BLaER1 (cell line): ENCODE measurements at regions not wholly inside any gene's neighbourhood (a gene's known extent, or its start where the extent isn't known, plus 50 kb on each side); places are given as distances from the start of the nearest gene placed in this dataset.
A peak's percentile ranks its signal among the peaks of the same experiment; 100 is the strongest.

ENCODE experiments used
- H3K27ac ChIP-seq: shearing (Covaris generic); formaldehyde crosslinking; 2 replicates; pipeline ENCODE4 v1.8.1; 2022
- H3K27me3 ChIP-seq: shearing (Covaris generic); formaldehyde crosslinking; 2 replicates; pipeline ENCODE4 v1.8.1; 2022
- H3K36me3 ChIP-seq: shearing (Covaris generic); formaldehyde crosslinking; 2 replicates; pipeline ENCODE4 v1.8.1; 2022
- H3K4me1 ChIP-seq: shearing (Covaris generic); formaldehyde crosslinking; 2 replicates; pipeline ENCODE4 v1.8.1; 2022
- H3K4me2 ChIP-seq: shearing (Covaris generic); formaldehyde crosslinking; 2 replicates; pipeline ENCODE4 v1.8.1; 2022
- H3K4me3 ChIP-seq: shearing (Covaris generic); formaldehyde crosslinking; 2 replicates; pipeline ENCODE4 v1.8.1; 2022
- H3K9ac ChIP-seq: shearing (Covaris generic); formaldehyde crosslinking; 2 replicates; pipeline ENCODE4 v1.8.1; 2022
- H3K9me3 ChIP-seq: shearing (Covaris generic); formaldehyde crosslinking; 2 replicates; pipeline ENCODE4 v1.8.1; 2022
- H4K20me1 ChIP-seq: shearing (Covaris generic); formaldehyde crosslinking; 2 replicates; pipeline ENCODE4 v1.8.1; 2022
- Cebpa-rat ChIP-seq: shearing (Covaris generic); IDR thresholded peaks from 2 replicates; pipeline ENCODE4 v1.8.1; 2022

- Histone ChIP-seq H3K9ac (no peak overlapping the region), H3K4me1 (peaks cover 6% of the 10 kb centered on the region; the same call in 1 of the 2 replicates), H3K36me3 (no peaks in the 10 kb centered on the region), H3K9me3 (peaks cover 17% of the 10 kb centered on the region), H3K27ac (no peak overlapping the region), H3K4me2 (no peak overlapping the region), H3K27me3 (no peaks in the 10 kb centered on the region), H4K20me1 (no peaks in the 10 kb centered on the region), H3K4me3 (no peak overlapping the region)
- TF ChIP-seq Cebpa-rat: no peak
Measured at GRCh38 chr20:40339661-40340449, 349.2 kb downstream of the MAFB start.

DNA sequence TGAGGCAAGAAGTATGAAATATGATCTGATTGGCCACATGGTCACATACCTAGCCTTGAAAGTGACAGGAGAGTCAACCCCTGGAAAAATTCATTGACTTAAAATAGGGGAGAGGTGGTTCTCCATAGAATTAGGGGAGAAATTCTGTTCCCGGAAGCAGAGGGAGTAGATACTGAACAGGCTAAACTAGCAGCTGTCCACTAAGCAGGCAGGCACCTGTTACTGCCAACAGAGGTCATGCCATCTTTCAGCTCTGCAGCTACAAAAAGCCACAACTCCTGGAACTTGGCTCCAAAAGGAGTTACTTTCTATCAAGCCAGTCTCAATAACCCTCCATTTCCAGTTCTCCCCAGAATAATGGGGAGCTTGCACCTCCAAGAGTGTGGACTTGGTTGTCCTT is 352.5 kb downstream of the MAFB start:
- H3K4me3 ChIP-seq: no peak overlapping the region
- H3K9ac ChIP-seq: no peak overlapping the region
- H3K4me2 ChIP-seq: no peak overlapping the region
- no peaks in the 10 kb centered on the region for H3K36me3 ChIP-seq
- H3K4me1 ChIP-seq: peaks cover 6% of the 10 kb centered on the region; the same call in 1 of the 2 replicates
- no peaks in the 10 kb centered on the region for H3K27me3 ChIP-seq
- no peak for TF ChIP-seq Cebpa-rat
- no peaks in the 10 kb centered on the region for H4K20me1 ChIP-seq
- H3K27ac ChIP-seq: no peak overlapping the region
- no peaks in the 10 kb centered on the region for H3K9me3 ChIP-seq

DNA sequence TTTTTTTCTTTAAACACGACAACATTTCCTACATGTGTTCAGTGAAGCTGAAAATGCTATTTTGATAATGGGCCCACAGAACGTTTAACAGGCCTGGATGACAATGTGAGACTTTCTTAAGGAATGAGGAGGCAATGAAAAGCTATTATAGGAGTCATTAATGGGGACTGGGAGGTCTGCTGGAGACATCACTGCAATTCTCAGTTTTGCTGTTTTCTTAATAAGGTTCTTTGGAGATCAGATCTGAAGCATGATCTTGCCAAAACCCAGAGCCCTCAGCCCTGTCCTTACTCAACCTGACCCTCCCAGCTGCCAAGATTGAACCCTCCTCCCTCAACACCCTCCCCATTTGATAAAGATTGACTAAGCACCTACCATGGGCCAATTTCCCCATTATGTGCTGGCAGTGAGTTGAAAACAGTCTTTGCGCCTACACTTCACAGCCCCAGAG is 353.1 kb downstream of the MAFB start:
- H3K4me1 ChIP-seq: peaks cover 6% of the 10 kb centered on the region; the same call in 1 of the 2 replicates
- no peak overlapping the region for H3K9ac ChIP-seq
- no peaks in the 10 kb centered on the region for H3K27me3 ChIP-seq
- H3K27ac ChIP-seq: no peak overlapping the region
- no peak overlapping the region for H3K4me2 ChIP-seq
- no peaks in the 10 kb centered on the region for H4K20me1 ChIP-seq
- H3K4me3 ChIP-seq: no peak overlapping the region
- no peak for TF ChIP-seq Cebpa-rat
- no peaks in the 10 kb centered on the region for H3K9me3 ChIP-seq
- H3K36me3 ChIP-seq: no peaks in the 10 kb centered on the region

DNA sequence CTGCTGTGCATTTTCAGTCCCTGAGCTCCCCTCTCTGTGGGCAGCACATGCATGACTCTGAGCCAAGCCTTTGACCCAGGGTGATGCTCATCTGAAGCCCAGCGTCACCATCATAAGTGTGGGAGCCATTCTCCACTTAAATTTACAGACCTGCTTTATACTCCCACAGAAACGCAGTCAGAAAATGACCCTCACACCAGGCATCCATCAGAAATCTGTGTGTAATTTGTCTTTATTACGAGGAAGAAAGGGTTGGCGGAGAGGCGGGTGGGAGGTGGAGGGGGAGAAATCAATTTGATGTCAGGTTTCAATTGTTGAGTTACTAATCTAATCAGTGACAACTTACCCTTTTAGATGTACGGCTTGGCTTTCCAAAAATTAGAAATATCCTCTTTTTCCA is 353.6 kb downstream of the MAFB start:
- Histone ChIP-seq H3K27me3 (no peaks in the 10 kb centered on the region), H3K4me2 (no peak overlapping the region), H3K4me1 (peaks cover 6% of the 10 kb centered on the region; the same call in 1 of the 2 replicates), H4K20me1 (no peaks in the 10 kb centered on the region), H3K9me3 (no peaks in the 10 kb centered on the region), H3K36me3 (no peaks in the 10 kb centered on the region), H3K4me3 (no peak overlapping the region), H3K9ac (no peak overlapping the region), H3K27ac (no peak overlapping the region)
- TF ChIP-seq Cebpa-rat: no peak

GRCh38 chr20:40333591-40333990 is 355.4 kb downstream of the MAFB start:
- no peaks in the 10 kb centered on the region for H4K20me1 ChIP-seq
- no peaks in the 10 kb centered on the region for H3K9me3 ChIP-seq
- no peak overlapping the region for H3K27ac ChIP-seq
- no peak overlapping the region for H3K4me2 ChIP-seq
- H3K9ac ChIP-seq: no peak overlapping the region
- peaks cover 6% of the 10 kb centered on the region; the same call in 1 of the 2 replicates for H3K4me1 ChIP-seq
- no peak for TF ChIP-seq Cebpa-rat
- H3K36me3 ChIP-seq: no peaks in the 10 kb centered on the region
- H3K27me3 ChIP-seq: no peaks in the 10 kb centered on the region
- H3K4me3 ChIP-seq: no peak overlapping the region

DNA sequence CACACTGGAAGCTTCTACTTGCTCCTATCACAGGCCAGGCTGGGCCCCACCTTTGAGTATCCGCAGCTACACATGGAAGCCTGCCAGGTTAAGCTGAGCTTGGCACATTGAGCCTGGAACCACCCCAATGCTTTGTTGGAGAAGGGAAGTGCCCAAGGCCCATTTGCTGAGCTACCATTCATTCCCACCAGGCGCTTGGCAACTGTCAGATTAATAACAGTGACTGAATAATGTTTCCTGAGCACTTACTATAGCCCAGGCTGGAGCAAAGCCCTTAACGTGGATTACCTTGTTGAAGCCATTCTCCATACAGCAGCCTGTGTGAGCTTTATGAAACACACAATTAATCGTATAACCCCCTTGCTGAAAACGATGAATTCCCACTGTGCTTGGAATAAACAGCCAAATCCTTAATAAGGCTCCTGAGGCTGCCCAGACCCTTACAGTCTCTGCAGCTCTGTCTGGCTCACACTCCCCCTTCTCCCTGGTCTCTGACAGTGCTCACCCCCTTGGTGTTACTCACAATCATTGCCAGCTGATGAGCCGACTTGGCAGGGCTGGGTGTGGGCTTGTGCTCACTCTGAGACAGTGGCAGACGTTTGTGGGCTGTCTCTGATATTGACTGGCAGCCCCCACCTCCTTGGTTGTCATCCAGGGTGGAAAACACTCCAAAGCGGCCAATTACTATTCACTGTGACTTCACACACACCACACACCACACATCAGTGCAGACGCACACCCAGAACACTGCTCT is 357.1 kb downstream of the MAFB start:
- no peak for TF ChIP-seq Cebpa-rat
- Histone ChIP-seq H3K9ac (no peak overlapping the region), H3K27me3 (no peaks in the 10 kb centered on the region), H4K20me1 (no peaks in the 10 kb centered on the region), H3K4me3 (no peak overlapping the region), H3K9me3 (no peaks in the 10 kb centered on the region), H3K36me3 (no peaks in the 10 kb centered on the region), H3K27ac (no peak overlapping the region), H3K4me1 (peaks cover 6% of the 10 kb centered on the region; the same call in 1 of the 2 replicates), H3K4me2 (no peak overlapping the region)

DNA sequence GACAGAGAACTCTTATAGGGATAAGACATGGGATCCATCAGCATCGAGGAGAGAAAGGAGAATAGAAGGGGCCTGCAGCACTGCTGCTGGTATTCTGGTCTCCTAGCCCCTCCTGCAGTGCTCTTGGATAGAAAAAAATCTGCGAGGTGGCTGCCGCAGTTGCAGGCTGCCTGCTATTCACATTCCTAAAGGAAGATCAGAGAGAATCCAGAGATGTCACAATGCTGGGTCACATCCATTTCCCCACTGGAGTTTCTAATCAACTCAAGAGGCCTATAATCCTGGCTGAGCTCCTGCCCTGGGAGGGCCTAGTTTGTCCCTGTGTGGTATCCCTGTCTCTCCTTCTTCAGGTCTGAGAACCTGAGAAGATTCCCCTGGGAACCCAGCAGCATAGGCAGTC is 357.8 kb downstream of the MAFB start:
- H3K9me3 ChIP-seq: no peaks in the 10 kb centered on the region
- no peak for TF ChIP-seq Cebpa-rat
- H3K4me3 ChIP-seq: no peak overlapping the region
- H3K9ac ChIP-seq: no peak overlapping the region
- no peaks in the 10 kb centered on the region for H3K27me3 ChIP-seq
- no peak overlapping the region for H3K27ac ChIP-seq
- H4K20me1 ChIP-seq: no peaks in the 10 kb centered on the region
- peaks cover 12% of the 10 kb centered on the region; the same call in 1 of the 2 replicates for H3K4me1 ChIP-seq
- no peak overlapping the region for H3K4me2 ChIP-seq
- H3K36me3 ChIP-seq: no peaks in the 10 kb centered on the region

- TF ChIP-seq Cebpa-rat: no peak
- no peaks in the 10 kb centered on the region for H3K36me3 ChIP-seq
- no peak overlapping the region for H3K4me3 ChIP-seq
- H3K9me3 ChIP-seq: no peaks in the 10 kb centered on the region
- no peaks in the 10 kb centered on the region for H4K20me1 ChIP-seq
- peaks cover 6% of the 10 kb centered on the region; the same call in 1 of the 2 replicates for H3K4me1 ChIP-seq
- no peak overlapping the region for H3K27ac ChIP-seq
- no peaks in the 10 kb centered on the region for H3K27me3 ChIP-seq
- H3K4me2 ChIP-seq: no peak overlapping the region
- H3K9ac ChIP-seq: no peak overlapping the region
Measured at GRCh38 chr20:40329321-40329720, 359.7 kb downstream of the MAFB start.

- Histone ChIP-seq H3K27me3 (no peaks in the 10 kb centered on the region), H3K4me1 (peaks cover 6% of the 10 kb centered on the region; the same call in 1 of the 2 replicates), H3K36me3 (no peaks in the 10 kb centered on the region), H3K4me2 (0 out of 2 replicates have a peak overlapping the region, but pooled peaks have one; percentile 17), H4K20me1 (no peaks in the 10 kb centered on the region), H3K9ac (no peak overlapping the region), H3K27ac (no peak overlapping the region), H3K9me3 (no peaks in the 10 kb centered on the region), H3K4me3 (no peak overlapping the region)
- TF ChIP-seq Cebpa-rat: no peak
Measured at GRCh38 chr20:40326784-40327183, 362.3 kb downstream of the MAFB start.

DNA sequence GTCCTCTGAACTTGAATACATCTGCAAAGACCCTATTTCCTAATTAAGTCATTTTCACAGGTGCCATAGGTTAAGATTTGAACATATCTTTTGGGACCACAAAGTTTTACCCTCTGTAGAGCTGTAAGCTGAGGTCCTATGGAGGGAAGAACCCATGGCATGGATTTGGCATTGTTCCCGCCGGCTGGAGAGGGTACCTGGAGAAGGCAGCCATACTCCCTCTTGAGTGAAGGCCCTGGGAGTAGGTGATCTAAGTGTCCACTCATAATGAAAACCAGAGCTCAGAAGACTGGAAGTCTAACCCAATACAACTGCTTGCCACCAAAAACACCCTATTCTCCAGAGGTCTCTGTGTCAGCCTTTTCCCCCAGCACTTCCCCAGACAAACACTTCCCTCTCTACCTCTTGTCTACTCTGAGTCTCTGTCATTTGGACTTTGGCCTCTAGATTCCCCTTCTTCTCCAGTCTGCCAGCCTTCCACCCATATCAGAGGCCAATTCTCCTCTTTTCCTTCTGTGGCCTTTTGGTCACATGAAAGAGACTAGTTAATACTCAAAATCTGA is 363.9 kb downstream of the MAFB start:
- Histone ChIP-seq H3K9me3 (no peaks in the 10 kb centered on the region), H3K27ac (no peak overlapping the region), H3K9ac (no peak overlapping the region), H4K20me1 (no peaks in the 10 kb centered on the region), H3K4me3 (no peak overlapping the region), H3K4me2 (no peak overlapping the region), H3K36me3 (no peaks in the 10 kb centered on the region), H3K4me1 (peaks cover 6% of the 10 kb centered on the region; the same call in 1 of the 2 replicates), H3K27me3 (no peaks in the 10 kb centered on the region)
- TF ChIP-seq Cebpa-rat: no peak
